C4-2B (cell line): ENCODE measurements at regions not wholly inside any gene's neighbourhood (a gene's known extent, or its start where the extent isn't known, plus 50 kb on each side); places are given as distances from the start of the nearest gene placed in this dataset.

Experiments used
- H3K27ac ChIP-seq: fragments of 450-650 bp; 2 replicates; pipeline ENCODE4 v1.5.1; 2017
- ZFX ChIP-seq: fragments of 450-650 bp; IDR thresholded peaks from 2 replicates; pipeline ENCODE4 v1.6.1; 2017
- TF ChIP-seq, protein P1 (sequence below): fragments of 450-650 bp; conservative IDR thresholded peaks from 2 replicates; pipeline ENCODE4 v1.5.1; 2017; ENCODE audit warnings: mild to moderate bottlenecking

DNA sequence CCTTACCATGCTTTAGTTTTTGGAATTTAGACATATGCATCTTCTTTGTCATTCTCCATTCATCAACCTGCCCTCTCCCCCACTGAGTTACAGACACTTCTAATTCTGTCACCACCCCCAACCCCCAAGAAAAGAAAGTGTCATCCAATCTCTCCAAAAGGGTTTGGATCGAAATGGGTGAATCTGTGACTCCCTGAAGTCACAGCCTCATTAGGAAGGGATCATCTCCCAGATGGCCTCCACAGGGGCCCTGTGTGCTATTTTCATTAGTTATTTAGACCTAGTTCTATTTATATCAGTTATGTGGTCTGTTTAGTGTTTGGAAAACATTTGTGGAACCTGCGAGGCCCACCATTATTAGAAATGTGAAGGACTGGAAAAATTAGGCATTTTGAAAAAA is 191.0 kb upstream of the ATP2B1 start:
- H3K27ac ChIP-seq, result no peak overlapping the region
- no peak for TF ChIP-seq ZFX
- TF ChIP-seq, protein P1, sequence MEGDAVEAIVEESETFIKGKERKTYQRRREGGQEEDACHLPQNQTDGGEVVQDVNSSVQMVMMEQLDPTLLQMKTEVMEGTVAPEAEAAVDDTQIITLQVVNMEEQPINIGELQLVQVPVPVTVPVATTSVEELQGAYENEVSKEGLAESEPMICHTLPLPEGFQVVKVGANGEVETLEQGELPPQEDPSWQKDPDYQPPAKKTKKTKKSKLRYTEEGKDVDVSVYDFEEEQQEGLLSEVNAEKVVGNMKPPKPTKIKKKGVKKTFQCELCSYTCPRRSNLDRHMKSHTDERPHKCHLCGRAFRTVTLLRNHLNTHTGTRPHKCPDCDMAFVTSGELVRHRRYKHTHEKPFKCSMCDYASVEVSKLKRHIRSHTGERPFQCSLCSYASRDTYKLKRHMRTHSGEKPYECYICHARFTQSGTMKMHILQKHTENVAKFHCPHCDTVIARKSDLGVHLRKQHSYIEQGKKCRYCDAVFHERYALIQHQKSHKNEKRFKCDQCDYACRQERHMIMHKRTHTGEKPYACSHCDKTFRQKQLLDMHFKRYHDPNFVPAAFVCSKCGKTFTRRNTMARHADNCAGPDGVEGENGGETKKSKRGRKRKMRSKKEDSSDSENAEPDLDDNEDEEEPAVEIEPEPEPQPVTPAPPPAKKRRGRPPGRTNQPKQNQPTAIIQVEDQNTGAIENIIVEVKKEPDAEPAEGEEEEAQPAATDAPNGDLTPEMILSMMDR, result no peak

DNA sequence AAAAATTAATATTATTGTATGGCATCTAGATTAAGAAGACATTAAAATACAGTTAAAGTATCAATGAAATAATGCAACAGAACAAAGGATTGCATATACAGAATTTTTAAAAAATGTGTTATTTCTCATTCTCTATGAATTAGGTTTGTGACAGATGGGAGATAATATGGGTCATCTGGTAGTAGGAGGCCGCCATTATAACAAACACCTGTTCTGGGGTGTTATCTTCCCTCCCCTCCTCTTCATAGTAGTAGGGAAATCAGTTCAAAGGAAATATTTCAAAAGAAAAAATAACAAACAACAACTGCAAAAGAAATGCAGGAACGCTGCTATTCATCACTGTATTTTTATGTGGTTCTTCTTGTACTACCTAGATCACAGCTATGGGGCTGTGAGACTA is 187.0 kb upstream of the ATP2B1 start:
- TF ChIP-seq, protein P1, result no peak
- TF ChIP-seq ZFX, result no peak
- H3K27ac ChIP-seq, result no peak overlapping the region

DNA sequence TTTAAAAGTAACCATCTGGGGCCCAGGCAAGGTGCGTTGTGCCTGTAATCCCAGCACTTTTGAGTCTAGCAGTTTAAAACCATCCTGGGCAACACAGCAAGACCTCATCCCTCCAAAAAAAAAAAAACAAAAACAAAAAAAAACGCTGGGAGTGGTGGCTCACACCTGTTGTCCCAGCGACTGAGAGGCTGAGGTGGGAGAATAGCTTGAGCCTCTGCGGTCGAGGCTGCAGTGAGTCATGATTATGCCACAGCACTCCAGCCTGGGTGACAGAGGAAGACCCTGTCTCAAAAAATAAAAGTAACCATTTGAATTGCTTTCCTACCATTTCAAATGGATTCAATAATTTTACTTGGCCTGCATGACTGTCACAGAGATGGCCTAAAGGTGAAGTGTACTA is 186.5 kb upstream of the ATP2B1 start:
- H3K27ac ChIP-seq, result no peak overlapping the region

DNA sequence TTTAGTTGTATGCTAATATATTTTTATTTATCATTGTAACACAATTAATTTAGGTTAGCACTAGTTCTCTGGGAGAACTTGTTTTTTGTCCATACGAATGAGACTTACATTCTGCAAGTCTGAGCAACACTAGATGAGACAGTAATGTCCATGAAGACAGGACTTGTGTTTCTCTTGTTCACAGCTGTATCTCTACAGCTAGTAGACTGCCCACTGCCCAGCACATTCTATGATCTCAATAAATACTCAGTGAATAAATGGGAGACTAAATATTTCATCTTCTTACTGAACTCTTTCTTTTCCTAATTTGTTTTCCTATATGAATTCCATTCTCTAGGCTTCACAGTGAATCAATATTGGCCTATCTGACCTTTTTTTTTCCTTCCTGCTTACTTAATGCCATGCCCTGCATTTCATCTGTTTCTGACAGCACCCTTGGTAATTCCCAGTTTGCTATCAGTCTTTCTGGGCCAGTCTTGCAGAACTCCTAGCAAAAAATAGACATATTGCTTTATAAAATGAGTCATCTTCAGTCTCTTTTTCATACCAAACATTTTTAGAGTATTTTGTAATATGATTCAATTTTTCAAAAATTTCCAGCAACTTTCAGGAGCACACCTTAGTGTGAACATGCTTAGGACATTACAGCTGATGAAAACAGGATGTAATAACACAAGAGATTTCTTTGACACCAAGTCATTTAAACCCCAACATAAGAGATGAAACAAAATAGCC is 185.5 kb upstream of the ATP2B1 start:
- TF ChIP-seq ZFX, result no peak
- TF ChIP-seq, protein P1, result no peak
- no peak overlapping the region for H3K27ac ChIP-seq

More for the DNA sequence above, 186.5 kb upstream of the ATP2B1 start:
- TF ChIP-seq, protein P1, result no peak
- no peak for TF ChIP-seq ZFX

DNA sequence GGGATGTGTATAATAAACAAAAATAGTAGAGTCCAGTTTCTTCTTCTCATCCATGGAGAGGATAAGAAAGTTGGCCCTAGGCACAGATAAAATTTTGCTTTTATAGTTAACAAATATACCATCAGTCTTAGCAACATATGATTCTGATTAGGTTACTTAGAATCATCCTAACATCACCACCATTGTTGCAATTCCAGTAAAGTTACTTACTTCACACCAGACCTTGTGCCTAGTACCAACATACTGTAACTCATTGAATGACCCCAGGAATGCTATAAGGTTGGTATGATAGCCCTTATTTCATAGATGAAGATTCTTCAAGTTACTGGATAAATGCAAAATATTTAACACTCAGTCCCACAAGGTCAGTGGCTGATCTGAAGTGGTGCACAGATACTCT is 183.8 kb upstream of the ATP2B1 start:
- TF ChIP-seq, protein P1, result no peak
- TF ChIP-seq ZFX, result no peak
- H3K27ac ChIP-seq, result no peak overlapping the region

DNA sequence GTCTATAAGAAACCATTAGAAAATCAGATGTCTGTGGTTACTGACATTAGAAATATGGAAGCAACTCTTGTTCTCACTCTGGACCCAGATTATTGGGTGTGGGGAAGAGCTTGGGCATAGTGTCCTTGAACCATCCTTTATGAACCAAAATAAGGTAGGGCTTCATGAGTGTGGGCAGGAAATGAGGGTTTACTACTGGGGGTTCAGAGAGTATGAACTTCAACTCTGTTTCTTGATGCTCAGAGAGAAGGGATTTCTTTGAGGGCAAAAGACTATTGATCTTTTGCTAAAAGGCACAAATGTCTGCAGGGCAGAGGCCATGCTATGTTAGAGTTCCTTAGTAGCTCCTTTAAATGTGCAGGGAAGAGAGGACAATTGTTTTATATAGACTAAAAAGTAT is 183.3 kb upstream of the ATP2B1 start:
- TF ChIP-seq, protein P1, result no peak
- TF ChIP-seq ZFX, result no peak
- H3K27ac ChIP-seq, result no peak overlapping the region

DNA sequence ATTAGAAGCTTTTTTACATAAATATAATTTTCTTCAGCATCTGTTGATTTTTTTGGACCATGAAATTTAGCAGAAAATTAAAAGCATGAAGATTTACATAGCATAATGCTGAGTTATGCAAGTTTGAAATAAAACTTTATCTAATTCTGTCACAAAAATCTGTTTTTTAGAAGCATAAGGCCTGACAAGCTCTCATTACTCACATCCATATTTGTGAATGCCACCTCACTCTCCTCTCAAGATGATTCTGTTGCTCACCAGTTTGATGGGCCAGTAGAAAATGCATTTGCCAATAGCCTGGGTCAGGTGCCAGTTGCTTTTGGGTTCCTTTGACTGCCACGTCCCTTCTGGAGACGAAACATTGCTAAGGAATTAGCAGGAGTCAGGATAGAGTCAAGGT is 181.5 kb upstream of the ATP2B1 start:
- TF ChIP-seq, protein P1, result no peak
- TF ChIP-seq ZFX, result no peak
- no peak overlapping the region for H3K27ac ChIP-seq
